HepG2 (cell line): ENCODE measurements at regions not wholly inside any gene's neighbourhood (a gene's known extent, or its start where the extent isn't known, plus 50 kb on each side); places are given as distances from the start of the nearest gene placed in this dataset.

Source experiments
- EZH2 ChIP-seq: conservative IDR thresholded peaks from 2 replicates; pipeline ENCODE4 v1.6.1; 2012; ENCODE audit warnings: mild to moderate bottlenecking, low read depth, low read length, moderate library complexity
- FOXK2 ChIP-seq: fragments of 450-650 bp; IDR thresholded peaks from 2 replicates; pipeline ENCODE4 v1.6.1; 2016
- JUN ChIP-seq: sonication (generic); formaldehyde crosslinking; IDR thresholded peaks from 2 replicates; pipeline ENCODE4 v1.4.0; 2020; ENCODE audit warnings: mild to moderate bottlenecking, missing genetic modification reagents
- NR2C2 ChIP-seq: sonication (generic); formaldehyde crosslinking; IDR thresholded peaks from 2 replicates; pipeline ENCODE4 v1.4.0; 2020; ENCODE audit warnings: missing genetic modification reagents, mild to moderate bottlenecking, moderate library complexity, borderline replicate concordance
- POLR2A ChIP-seq, 2 experiments: IDR thresholded peaks; 2 replicates each; pipeline ENCODE4 v1.6.1; 2011; ENCODE audit warnings: low read depth in 2 of 2, low read length in 2 of 2, mild to moderate bottlenecking in 1 of 2, moderate library complexity in 1 of 2; ENCODE audit not compliant: insufficient read depth in 1 of 2
- ZNF317 ChIP-seq: sonication (generic); formaldehyde crosslinking; IDR thresholded peaks from 2 replicates; pipeline ENCODE4 v1.5.0; 2020; ENCODE audit warnings: mild to moderate bottlenecking, missing genetic modification reagents
- TF ChIP-seq, protein P1 (sequence below): sonication (generic); formaldehyde crosslinking; IDR thresholded peaks from 2 replicates; pipeline ENCODE4 v1.5.0; 2020; ENCODE audit warnings: mild to moderate bottlenecking, missing genetic modification reagents, moderate library complexity
- TF ChIP-seq, protein P2 (sequence below): fragments of 450-650 bp; IDR thresholded peaks from 2 replicates; pipeline ENCODE4 v1.6.1; 2017; ENCODE audit warnings: mild to moderate bottlenecking
- TF ChIP-seq, protein P3 (sequence below): IDR thresholded peaks from 2 replicates; pipeline ENCODE4 v1.6.1; 2018; ENCODE audit warnings: missing genetic modification reagents
- TF ChIP-seq, protein P4 (sequence below): sonication (generic); formaldehyde crosslinking; IDR thresholded peaks from 2 replicates; pipeline ENCODE4 v1.8.0; 2022; ENCODE audit warnings: mild to moderate bottlenecking, missing genetic modification reagents; ENCODE audit not compliant: insufficient replicate concordance

DNA sequence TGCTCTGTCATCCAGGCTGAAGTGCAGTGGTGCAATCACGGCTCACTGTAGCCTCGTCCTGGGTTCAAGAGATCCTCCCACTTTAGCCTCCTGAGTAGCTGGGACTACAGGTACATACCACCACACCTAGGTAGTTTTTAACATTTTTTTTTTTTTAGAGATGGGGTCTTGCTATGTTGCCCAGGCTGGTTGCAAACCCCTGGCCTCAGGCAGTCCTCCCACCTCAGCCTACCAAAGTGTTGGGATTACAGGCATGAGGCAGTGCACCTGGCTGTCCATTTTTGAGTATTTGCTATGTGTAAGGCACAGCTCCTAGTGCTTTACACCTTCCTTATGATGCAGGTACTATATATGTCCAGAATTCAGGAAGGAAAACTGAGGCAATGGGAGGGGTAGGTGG, 138.8 kb upstream of the ZNF536 start:
- TF ChIP-seq FOXK2 = no peak
- TF ChIP-seq EZH2 = no peak
- TF ChIP-seq, protein P1, sequence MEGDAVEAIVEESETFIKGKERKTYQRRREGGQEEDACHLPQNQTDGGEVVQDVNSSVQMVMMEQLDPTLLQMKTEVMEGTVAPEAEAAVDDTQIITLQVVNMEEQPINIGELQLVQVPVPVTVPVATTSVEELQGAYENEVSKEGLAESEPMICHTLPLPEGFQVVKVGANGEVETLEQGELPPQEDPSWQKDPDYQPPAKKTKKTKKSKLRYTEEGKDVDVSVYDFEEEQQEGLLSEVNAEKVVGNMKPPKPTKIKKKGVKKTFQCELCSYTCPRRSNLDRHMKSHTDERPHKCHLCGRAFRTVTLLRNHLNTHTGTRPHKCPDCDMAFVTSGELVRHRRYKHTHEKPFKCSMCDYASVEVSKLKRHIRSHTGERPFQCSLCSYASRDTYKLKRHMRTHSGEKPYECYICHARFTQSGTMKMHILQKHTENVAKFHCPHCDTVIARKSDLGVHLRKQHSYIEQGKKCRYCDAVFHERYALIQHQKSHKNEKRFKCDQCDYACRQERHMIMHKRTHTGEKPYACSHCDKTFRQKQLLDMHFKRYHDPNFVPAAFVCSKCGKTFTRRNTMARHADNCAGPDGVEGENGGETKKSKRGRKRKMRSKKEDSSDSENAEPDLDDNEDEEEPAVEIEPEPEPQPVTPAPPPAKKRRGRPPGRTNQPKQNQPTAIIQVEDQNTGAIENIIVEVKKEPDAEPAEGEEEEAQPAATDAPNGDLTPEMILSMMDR (CRISPR knock-in tag) = no peak
- no peak for TF ChIP-seq ZNF317 (CRISPR knock-in tag)
- TF ChIP-seq, protein P2, sequence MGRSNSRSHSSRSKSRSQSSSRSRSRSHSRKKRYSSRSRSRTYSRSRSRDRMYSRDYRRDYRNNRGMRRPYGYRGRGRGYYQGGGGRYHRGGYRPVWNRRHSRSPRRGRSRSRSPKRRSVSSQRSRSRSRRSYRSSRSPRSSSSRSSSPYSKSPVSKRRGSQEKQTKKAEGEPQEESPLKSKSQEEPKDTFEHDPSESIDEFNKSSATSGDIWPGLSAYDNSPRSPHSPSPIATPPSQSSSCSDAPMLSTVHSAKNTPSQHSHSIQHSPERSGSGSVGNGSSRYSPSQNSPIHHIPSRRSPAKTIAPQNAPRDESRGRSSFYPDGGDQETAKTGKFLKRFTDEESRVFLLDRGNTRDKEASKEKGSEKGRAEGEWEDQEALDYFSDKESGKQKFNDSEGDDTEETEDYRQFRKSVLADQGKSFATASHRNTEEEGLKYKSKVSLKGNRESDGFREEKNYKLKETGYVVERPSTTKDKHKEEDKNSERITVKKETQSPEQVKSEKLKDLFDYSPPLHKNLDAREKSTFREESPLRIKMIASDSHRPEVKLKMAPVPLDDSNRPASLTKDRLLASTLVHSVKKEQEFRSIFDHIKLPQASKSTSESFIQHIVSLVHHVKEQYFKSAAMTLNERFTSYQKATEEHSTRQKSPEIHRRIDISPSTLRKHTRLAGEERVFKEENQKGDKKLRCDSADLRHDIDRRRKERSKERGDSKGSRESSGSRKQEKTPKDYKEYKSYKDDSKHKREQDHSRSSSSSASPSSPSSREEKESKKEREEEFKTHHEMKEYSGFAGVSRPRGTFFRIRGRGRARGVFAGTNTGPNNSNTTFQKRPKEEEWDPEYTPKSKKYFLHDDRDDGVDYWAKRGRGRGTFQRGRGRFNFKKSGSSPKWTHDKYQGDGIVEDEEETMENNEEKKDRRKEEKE = no peak
- TF ChIP-seq NR2C2 (CRISPR knock-in tag) = no peak
- no peak for TF ChIP-seq POLR2A (IDR thresholded peaks at IDR 0.05; ENCODE audit: insufficient read depth in 1 of 2, low read depth in 2 of 2, low read length in 2 of 2)
- TF ChIP-seq, protein P3, sequence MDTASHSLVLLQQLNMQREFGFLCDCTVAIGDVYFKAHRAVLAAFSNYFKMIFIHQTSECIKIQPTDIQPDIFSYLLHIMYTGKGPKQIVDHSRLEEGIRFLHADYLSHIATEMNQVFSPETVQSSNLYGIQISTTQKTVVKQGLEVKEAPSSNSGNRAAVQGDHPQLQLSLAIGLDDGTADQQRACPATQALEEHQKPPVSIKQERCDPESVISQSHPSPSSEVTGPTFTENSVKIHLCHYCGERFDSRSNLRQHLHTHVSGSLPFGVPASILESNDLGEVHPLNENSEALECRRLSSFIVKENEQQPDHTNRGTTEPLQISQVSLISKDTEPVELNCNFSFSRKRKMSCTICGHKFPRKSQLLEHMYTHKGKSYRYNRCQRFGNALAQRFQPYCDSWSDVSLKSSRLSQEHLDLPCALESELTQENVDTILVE = no peak
- TF ChIP-seq, protein P4, sequence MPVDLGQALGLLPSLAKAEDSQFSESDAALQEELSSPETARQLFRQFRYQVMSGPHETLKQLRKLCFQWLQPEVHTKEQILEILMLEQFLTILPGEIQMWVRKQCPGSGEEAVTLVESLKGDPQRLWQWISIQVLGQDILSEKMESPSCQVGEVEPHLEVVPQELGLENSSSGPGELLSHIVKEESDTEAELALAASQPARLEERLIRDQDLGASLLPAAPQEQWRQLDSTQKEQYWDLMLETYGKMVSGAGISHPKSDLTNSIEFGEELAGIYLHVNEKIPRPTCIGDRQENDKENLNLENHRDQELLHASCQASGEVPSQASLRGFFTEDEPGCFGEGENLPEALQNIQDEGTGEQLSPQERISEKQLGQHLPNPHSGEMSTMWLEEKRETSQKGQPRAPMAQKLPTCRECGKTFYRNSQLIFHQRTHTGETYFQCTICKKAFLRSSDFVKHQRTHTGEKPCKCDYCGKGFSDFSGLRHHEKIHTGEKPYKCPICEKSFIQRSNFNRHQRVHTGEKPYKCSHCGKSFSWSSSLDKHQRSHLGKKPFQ (CRISPR knock-in tag) = no peak
- TF ChIP-seq JUN = no peak
